ENCODE measurements at regions not wholly inside any gene's neighbourhood (a gene's known extent, or its start where the extent isn't known, plus 50 kb on each side); places are given as distances from the start of the nearest gene placed in this dataset.

GRCh38 chr3:166209701-166210100, 372.5 kb upstream of the BCHE start:
- Mint-ChIP-seq H3K27ac (ENCODE audit: unreplicated experiment) (peak overlapping the region; percentile 98), H3K9me3 (ENCODE audit: unreplicated experiment) (no peaks in the 10 kb centered on the region)
- TF ChIP-seq CTCF (IDR thresholded peaks at IDR 0.05; ENCODE audit: unreplicated experiment), result no peak

GRCh38 chr3:166205158-166205557, 367.9 kb upstream of the BCHE start:
- Mint-ChIP-seq H3K4me3 (ENCODE audit: unreplicated experiment) (no peak overlapping the region), H3K9me3 (ENCODE audit: unreplicated experiment) (no peaks in the 10 kb centered on the region), H3K36me3 (ENCODE audit: low read depth, unreplicated experiment) (no peaks in the 10 kb centered on the region), H3K27me3 (ENCODE audit: unreplicated experiment) (no peaks in the 10 kb centered on the region), H3K27ac (ENCODE audit: unreplicated experiment) (no peak overlapping the region), H3K4me1 (ENCODE audit: unreplicated experiment) (peaks cover 6% of the 10 kb centered on the region)
- no peak for TF ChIP-seq CTCF (IDR thresholded peaks at IDR 0.05; ENCODE audit: unreplicated experiment)
- no peak for DNase-seq (ENCODE audit: low spot score)

More at GRCh38 chr3:166209701-166210100, 372.5 kb upstream of the BCHE start:
- no peaks in the 10 kb centered on the region for H3K27me3 Mint-ChIP-seq (ENCODE audit: unreplicated experiment)
- DNase-seq (ENCODE audit: low spot score), result no peak
- no peaks in the 10 kb centered on the region for H3K36me3 Mint-ChIP-seq (ENCODE audit: low read depth, unreplicated experiment)
- no peak overlapping the region for H3K4me3 Mint-ChIP-seq (ENCODE audit: unreplicated experiment)
- H3K4me1 Mint-ChIP-seq (ENCODE audit: unreplicated experiment), result peaks cover 6% of the 10 kb centered on the region

GRCh38 chr3:166201476-166201875, 364.3 kb upstream of the BCHE start:
- no peaks in the 10 kb centered on the region for H3K36me3 Mint-ChIP-seq (ENCODE audit: low read depth, unreplicated experiment)
- TF ChIP-seq CTCF (IDR thresholded peaks at IDR 0.05; ENCODE audit: unreplicated experiment), result no peak
- H3K4me1 Mint-ChIP-seq (ENCODE audit: unreplicated experiment), result no peaks in the 10 kb centered on the region
- no peak for DNase-seq (ENCODE audit: low spot score)
- H3K27me3 Mint-ChIP-seq (ENCODE audit: unreplicated experiment), result no peaks in the 10 kb centered on the region
- no peak overlapping the region for H3K27ac Mint-ChIP-seq (ENCODE audit: unreplicated experiment)
- no peak overlapping the region for H3K4me3 Mint-ChIP-seq (ENCODE audit: unreplicated experiment)
- no peaks in the 10 kb centered on the region for H3K9me3 Mint-ChIP-seq (ENCODE audit: unreplicated experiment)

GRCh38 chr3:166199491-166199890, 362.3 kb upstream of the BCHE start:
- no peaks in the 10 kb centered on the region for H3K4me1 Mint-ChIP-seq (ENCODE audit: unreplicated experiment)
- H3K9me3 Mint-ChIP-seq (ENCODE audit: unreplicated experiment), result no peaks in the 10 kb centered on the region
- no peak for DNase-seq (ENCODE audit: low spot score)
- H3K27ac Mint-ChIP-seq (ENCODE audit: unreplicated experiment), result no peak overlapping the region
- no peaks in the 10 kb centered on the region for H3K27me3 Mint-ChIP-seq (ENCODE audit: unreplicated experiment)
- no peak overlapping the region for H3K4me3 Mint-ChIP-seq (ENCODE audit: unreplicated experiment)
- no peaks in the 10 kb centered on the region for H3K36me3 Mint-ChIP-seq (ENCODE audit: low read depth, unreplicated experiment)
- TF ChIP-seq CTCF (IDR thresholded peaks at IDR 0.05; ENCODE audit: unreplicated experiment), result no peak

GRCh38 chr3:166195808-166196207, 358.6 kb upstream of the BCHE start:
- H3K4me1 Mint-ChIP-seq (ENCODE audit: unreplicated experiment), result no peaks in the 10 kb centered on the region
- no peak overlapping the region for H3K27ac Mint-ChIP-seq (ENCODE audit: unreplicated experiment)
- no peaks in the 10 kb centered on the region for H3K27me3 Mint-ChIP-seq (ENCODE audit: unreplicated experiment)
- no peak for DNase-seq (ENCODE audit: low spot score)
- no peaks in the 10 kb centered on the region for H3K9me3 Mint-ChIP-seq (ENCODE audit: unreplicated experiment)
- TF ChIP-seq CTCF (IDR thresholded peaks at IDR 0.05; ENCODE audit: unreplicated experiment), result no peak
- no peaks in the 10 kb centered on the region for H3K36me3 Mint-ChIP-seq (ENCODE audit: low read depth, unreplicated experiment)
- no peak overlapping the region for H3K4me3 Mint-ChIP-seq (ENCODE audit: unreplicated experiment)

All from endothelial cell (in vitro differentiated cells).